ENCODE measurements at regions not wholly inside any gene's neighbourhood (a gene's known extent, or its start where the extent isn't known, plus 50 kb on each side); places are given as distances from the start of the nearest gene placed in this dataset.

DNA sequence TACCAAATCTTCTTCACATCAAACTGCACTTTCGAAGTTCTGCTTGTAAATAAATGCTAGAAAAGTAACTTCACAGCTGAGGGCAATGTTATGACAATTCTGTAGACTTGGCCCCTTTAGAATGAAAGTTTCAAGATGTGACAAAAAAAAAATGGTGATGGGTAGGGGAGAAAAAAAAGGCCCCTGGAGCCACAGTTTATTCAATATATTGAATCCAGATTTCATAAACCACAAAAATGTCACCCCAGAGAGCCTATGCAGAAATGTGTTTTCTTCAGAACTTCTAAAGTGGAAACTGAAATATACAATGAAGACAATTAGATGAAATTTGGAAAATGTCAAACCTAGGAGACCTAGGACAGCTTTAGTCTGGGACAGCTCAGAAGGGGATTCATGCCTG is 143.1 kb downstream of the EDN3 start:
- ChIA-PET CTCF (ENCODE audit: unreplicated experiment) (no interaction called here), POLR2A (no interaction called here)
- Histone ChIP-seq H2AFZ (ENCODE audit: low read length) (no peak overlapping the region), H3K27ac (ENCODE audit: low read depth, low read length, poor library complexity, severe bottlenecking) (no peak overlapping the region), H3K4me2 (ENCODE audit: low read length) (no peak overlapping the region), H3K79me2 (ENCODE audit: insufficient read depth, low read depth, low read length) (no peaks in the 10 kb centered on the region), H3K9me2 (ENCODE audit: insufficient read depth, low read length) (no peaks in the 10 kb centered on the region), H3K4me3 (ENCODE audit: low read depth, low read length, poor library complexity, severe bottlenecking) (no peak overlapping the region), H3K4me1 (ENCODE audit: insufficient read depth, low read length, poor library complexity, severe bottlenecking) (no peaks in the 10 kb centered on the region), H3K36me3 (ENCODE audit: insufficient read depth, low read length) (no peaks in the 10 kb centered on the region), H4K20me1 (ENCODE audit: insufficient read depth, low read length) (no peaks in the 10 kb centered on the region), H3K9me3 (ENCODE audit: low read length) (no peaks in the 10 kb centered on the region)
- no peak for TF ChIP-seq EZH2phosphoT487 (IDR thresholded peaks at IDR 0.05; ENCODE audit: borderline replicate concordance, low read depth, low read length)
- TF ChIP-seq CTCF (conservative IDR thresholded peaks at IDR 0.05; ENCODE audit: low read length): no peak
- intact Hi-C loops (cut with micrococcal nuclease; ENCODE audit: unreplicated experiment): no loop called here
- BruUV-seq (replicated peaks): no TSS peak
- DNase-seq (ENCODE audit: low spot score): no peak

GRCh38 chr20:59446376-59446775 is 146.0 kb downstream of the EDN3 start:
- intact Hi-C loops (cut with micrococcal nuclease; ENCODE audit: unreplicated experiment): no loop called here
- BruUV-seq (replicated peaks): no TSS peak
- Histone ChIP-seq H3K36me3 (ENCODE audit: insufficient read depth, low read length) (no peaks in the 10 kb centered on the region), H3K79me2 (ENCODE audit: insufficient read depth, low read depth, low read length) (no peaks in the 10 kb centered on the region), H3K4me3 (ENCODE audit: low read depth, low read length, poor library complexity, severe bottlenecking) (no peak overlapping the region), H4K20me1 (ENCODE audit: insufficient read depth, low read length) (no peaks in the 10 kb centered on the region), H3K9me3 (ENCODE audit: low read length) (no peaks in the 10 kb centered on the region), H3K4me2 (ENCODE audit: low read length) (no peak overlapping the region), H3K4me1 (ENCODE audit: insufficient read depth, low read length, poor library complexity, severe bottlenecking) (no peaks in the 10 kb centered on the region), H2AFZ (ENCODE audit: low read length) (no peak overlapping the region), H3K27ac (ENCODE audit: low read depth, low read length, poor library complexity, severe bottlenecking) (no peak overlapping the region), H3K9me2 (ENCODE audit: insufficient read depth, low read length) (no peaks in the 10 kb centered on the region)
- DNase-seq (ENCODE audit: low spot score): no peak
- TF ChIP-seq CTCF (conservative IDR thresholded peaks at IDR 0.05; ENCODE audit: low read length) (no peak), EZH2phosphoT487 (IDR thresholded peaks at IDR 0.05; ENCODE audit: borderline replicate concordance, low read depth, low read length) (no peak)
- POLR2A ChIA-PET: no interaction called here
- CTCF ChIA-PET (ENCODE audit: unreplicated experiment): no interaction called here

DNA sequence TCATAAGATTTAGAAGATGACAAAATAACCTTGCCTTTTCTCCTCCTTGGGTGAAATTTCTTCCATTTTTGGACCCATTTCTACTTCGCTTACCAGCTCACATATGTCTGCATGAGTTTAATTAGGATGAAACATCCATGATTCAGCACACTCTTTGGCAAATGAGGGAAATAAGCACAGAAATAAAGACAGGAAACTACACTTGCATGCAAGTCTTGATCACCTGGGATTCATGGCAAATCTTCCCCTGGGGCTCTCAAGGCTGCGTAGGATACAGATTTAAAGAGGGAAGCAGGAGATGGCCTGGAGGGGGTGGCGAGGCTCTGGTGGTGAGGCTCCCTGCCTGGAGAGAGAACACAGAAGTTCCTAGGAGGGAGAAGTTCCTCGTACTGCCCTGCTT is 147.8 kb downstream of the EDN3 start:
- Histone ChIP-seq H3K9me2 (ENCODE audit: insufficient read depth, low read length) (no peaks in the 10 kb centered on the region), H3K4me2 (ENCODE audit: low read length) (no peak overlapping the region), H3K79me2 (ENCODE audit: insufficient read depth, low read depth, low read length) (no peaks in the 10 kb centered on the region), H4K20me1 (ENCODE audit: insufficient read depth, low read length) (no peaks in the 10 kb centered on the region), H3K27ac (ENCODE audit: low read depth, low read length, poor library complexity, severe bottlenecking) (no peak overlapping the region), H3K36me3 (ENCODE audit: insufficient read depth, low read length) (no peaks in the 10 kb centered on the region), H3K4me3 (ENCODE audit: low read depth, low read length, poor library complexity, severe bottlenecking) (no peak overlapping the region), H3K4me1 (ENCODE audit: insufficient read depth, low read length, poor library complexity, severe bottlenecking) (no peaks in the 10 kb centered on the region), H2AFZ (ENCODE audit: low read length) (no peak overlapping the region), H3K9me3 (ENCODE audit: low read length) (no peaks in the 10 kb centered on the region)
- BruUV-seq (replicated peaks): no TSS peak
- intact Hi-C loops (cut with micrococcal nuclease; ENCODE audit: unreplicated experiment): no loop called here
- CTCF ChIA-PET (ENCODE audit: unreplicated experiment): no interaction called here
- no peak for DNase-seq (ENCODE audit: low spot score)
- POLR2A ChIA-PET: interaction anchor here (1.1 to 1.6 kb wide), 2 partner anchors 28 to 32 kb away, joined by 3 read pairs; no protein-coding TSS in a partner anchor
- TF ChIP-seq CTCF (conservative IDR thresholded peaks at IDR 0.05; ENCODE audit: low read length) (no peak), EZH2phosphoT487 (IDR thresholded peaks at IDR 0.05; ENCODE audit: borderline replicate concordance, low read depth, low read length) (no peak)

All from OCI-LY7 (cell line).